H1 (cell line): ENCODE measurements at regions not wholly inside any gene's neighbourhood (a gene's known extent, or its start where the extent isn't known, plus 50 kb on each side); places are given as distances from the start of the nearest gene placed in this dataset.

Experiments
- CHD2 ChIP-seq: IDR thresholded peaks from 2 replicates; pipeline ENCODE4 v1.6.1; 2012; ENCODE audit warnings: low read length, improper control_type of control experiment
- EP300 ChIP-seq, 2 experiments: IDR thresholded peaks; 1 replicate in 1 of 2; 2 replicates in 1 of 2; pipeline ENCODE4 v1.6.1; 2011 to 2012; ENCODE audit warnings: low read depth in 2 of 2, low read length in 2 of 2, mild to moderate bottlenecking in 2 of 2, borderline replicate concordance in 1 of 2, inconsistent platforms in 1 of 2, moderate library complexity in 1 of 2
- GTF2F1 ChIP-seq: IDR thresholded peaks from 2 replicates; pipeline ENCODE4 v1.6.1; 2012; ENCODE audit warnings: low read depth, low read length, improper control_type of control experiment, borderline replicate concordance
- JUND ChIP-seq: IDR thresholded peaks from 2 replicates; pipeline ENCODE4 v1.6.1; 2011; ENCODE audit warnings: mild to moderate bottlenecking, improper control_type of control experiment, low read length
- MAFK ChIP-seq: IDR thresholded peaks from 2 replicates; pipeline ENCODE4 v1.6.1; 2012; ENCODE audit warnings: low read depth, mild to moderate bottlenecking, improper control_type of control experiment, low read length
- NANOG ChIP-seq: IDR thresholded peaks from 2 replicates; pipeline ENCODE4 v1.6.1; 2011; ENCODE audit warnings: low read length, low read depth, mild to moderate bottlenecking, inconsistent platforms; ENCODE audit not compliant: insufficient read depth, poor library complexity, severe bottlenecking
- RXRA ChIP-seq: IDR thresholded peaks from 2 replicates; pipeline ENCODE4 v1.6.1; 2011; ENCODE audit warnings: low read depth, mild to moderate bottlenecking, low read length, moderate library complexity; ENCODE audit not compliant: insufficient read depth
- SRF ChIP-seq: IDR thresholded peaks from 2 replicates; pipeline ENCODE4 v1.6.1; 2011; ENCODE audit warnings: mild to moderate bottlenecking, low read depth, low read length, moderate library complexity
- TF ChIP-seq, protein P1 (sequence below): fragments of 300-600 bp; sonication (generic); IDR thresholded peaks from 2 replicates; pipeline ENCODE4 v1.7.1; 2012; ENCODE audit warnings: low read length, moderate library complexity, mild to moderate bottlenecking, inconsistent platforms; ENCODE audit not compliant: insufficient replicate concordance

DNA sequence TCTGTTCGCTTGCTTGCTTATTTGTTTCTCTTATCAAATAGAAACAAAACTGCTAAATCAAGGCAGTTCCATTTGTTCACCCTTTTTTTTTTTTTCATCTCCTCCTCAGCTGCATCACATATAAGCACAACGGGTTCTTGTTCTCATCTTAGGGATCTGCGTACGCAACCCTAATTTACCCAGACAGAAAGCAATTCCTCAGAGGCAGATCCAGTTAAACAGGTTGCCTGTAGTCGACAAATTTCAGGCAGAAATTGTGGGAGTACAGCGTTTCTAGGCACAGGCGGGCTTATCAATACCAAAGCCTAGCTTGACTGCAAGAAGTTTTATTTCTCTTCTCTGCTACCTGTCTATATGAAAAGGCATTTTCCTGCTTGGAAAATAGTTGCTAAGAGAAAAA, 565.4 kb downstream of the NXPH1 start (continued):
- TF ChIP-seq, protein P1, sequence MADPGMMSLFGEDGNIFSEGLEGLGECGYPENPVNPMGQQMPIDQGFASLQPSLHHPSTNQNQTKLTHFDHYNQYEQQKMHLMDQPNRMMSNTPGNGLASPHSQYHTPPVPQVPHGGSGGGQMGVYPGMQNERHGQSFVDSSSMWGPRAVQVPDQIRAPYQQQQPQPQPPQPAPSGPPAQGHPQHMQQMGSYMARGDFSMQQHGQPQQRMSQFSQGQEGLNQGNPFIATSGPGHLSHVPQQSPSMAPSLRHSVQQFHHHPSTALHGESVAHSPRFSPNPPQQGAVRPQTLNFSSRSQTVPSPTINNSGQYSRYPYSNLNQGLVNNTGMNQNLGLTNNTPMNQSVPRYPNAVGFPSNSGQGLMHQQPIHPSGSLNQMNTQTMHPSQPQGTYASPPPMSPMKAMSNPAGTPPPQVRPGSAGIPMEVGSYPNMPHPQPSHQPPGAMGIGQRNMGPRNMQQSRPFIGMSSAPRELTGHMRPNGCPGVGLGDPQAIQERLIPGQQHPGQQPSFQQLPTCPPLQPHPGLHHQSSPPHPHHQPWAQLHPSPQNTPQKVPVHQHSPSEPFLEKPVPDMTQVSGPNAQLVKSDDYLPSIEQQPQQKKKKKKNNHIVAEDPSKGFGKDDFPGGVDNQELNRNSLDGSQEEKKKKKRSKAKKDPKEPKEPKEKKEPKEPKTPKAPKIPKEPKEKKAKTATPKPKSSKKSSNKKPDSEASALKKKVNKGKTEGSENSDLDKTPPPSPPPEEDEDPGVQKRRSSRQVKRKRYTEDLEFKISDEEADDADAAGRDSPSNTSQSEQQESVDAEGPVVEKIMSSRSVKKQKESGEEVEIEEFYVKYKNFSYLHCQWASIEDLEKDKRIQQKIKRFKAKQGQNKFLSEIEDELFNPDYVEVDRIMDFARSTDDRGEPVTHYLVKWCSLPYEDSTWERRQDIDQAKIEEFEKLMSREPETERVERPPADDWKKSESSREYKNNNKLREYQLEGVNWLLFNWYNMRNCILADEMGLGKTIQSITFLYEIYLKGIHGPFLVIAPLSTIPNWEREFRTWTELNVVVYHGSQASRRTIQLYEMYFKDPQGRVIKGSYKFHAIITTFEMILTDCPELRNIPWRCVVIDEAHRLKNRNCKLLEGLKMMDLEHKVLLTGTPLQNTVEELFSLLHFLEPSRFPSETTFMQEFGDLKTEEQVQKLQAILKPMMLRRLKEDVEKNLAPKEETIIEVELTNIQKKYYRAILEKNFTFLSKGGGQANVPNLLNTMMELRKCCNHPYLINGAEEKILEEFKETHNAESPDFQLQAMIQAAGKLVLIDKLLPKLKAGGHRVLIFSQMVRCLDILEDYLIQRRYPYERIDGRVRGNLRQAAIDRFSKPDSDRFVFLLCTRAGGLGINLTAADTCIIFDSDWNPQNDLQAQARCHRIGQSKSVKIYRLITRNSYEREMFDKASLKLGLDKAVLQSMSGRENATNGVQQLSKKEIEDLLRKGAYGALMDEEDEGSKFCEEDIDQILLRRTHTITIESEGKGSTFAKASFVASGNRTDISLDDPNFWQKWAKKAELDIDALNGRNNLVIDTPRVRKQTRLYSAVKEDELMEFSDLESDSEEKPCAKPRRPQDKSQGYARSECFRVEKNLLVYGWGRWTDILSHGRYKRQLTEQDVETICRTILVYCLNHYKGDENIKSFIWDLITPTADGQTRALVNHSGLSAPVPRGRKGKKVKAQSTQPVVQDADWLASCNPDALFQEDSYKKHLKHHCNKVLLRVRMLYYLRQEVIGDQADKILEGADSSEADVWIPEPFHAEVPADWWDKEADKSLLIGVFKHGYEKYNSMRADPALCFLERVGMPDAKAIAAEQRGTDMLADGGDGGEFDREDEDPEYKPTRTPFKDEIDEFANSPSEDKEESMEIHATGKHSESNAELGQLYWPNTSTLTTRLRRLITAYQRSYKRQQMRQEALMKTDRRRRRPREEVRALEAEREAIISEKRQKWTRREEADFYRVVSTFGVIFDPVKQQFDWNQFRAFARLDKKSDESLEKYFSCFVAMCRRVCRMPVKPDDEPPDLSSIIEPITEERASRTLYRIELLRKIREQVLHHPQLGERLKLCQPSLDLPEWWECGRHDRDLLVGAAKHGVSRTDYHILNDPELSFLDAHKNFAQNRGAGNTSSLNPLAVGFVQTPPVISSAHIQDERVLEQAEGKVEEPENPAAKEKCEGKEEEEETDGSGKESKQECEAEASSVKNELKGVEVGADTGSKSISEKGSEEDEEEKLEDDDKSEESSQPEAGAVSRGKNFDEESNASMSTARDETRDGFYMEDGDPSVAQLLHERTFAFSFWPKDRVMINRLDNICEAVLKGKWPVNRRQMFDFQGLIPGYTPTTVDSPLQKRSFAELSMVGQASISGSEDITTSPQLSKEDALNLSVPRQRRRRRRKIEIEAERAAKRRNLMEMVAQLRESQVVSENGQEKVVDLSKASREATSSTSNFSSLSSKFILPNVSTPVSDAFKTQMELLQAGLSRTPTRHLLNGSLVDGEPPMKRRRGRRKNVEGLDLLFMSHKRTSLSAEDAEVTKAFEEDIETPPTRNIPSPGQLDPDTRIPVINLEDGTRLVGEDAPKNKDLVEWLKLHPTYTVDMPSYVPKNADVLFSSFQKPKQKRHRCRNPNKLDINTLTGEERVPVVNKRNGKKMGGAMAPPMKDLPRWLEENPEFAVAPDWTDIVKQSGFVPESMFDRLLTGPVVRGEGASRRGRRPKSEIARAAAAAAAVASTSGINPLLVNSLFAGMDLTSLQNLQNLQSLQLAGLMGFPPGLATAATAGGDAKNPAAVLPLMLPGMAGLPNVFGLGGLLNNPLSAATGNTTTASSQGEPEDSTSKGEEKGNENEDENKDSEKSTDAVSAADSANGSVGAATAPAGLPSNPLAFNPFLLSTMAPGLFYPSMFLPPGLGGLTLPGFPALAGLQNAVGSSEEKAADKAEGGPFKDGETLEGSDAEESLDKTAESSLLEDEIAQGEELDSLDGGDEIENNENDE = no peak
- no peak for TF ChIP-seq EP300 (IDR thresholded peaks at IDR 0.05; ENCODE audit: borderline replicate concordance in 1 of 2, low read depth in 2 of 2, low read length in 2 of 2)
- no peak for TF ChIP-seq MAFK
- no peak for TF ChIP-seq SRF
- TF ChIP-seq GTF2F1 = no peak
- no peak for TF ChIP-seq CHD2
- TF ChIP-seq JUND = no peak
- no peak for TF ChIP-seq NANOG
- no peak for TF ChIP-seq RXRA
